ENCODE measurements at regions not wholly inside any gene's neighbourhood (a gene's known extent, or its start where the extent isn't known, plus 50 kb on each side); places are given as distances from the start of the nearest gene placed in this dataset.

DNA sequence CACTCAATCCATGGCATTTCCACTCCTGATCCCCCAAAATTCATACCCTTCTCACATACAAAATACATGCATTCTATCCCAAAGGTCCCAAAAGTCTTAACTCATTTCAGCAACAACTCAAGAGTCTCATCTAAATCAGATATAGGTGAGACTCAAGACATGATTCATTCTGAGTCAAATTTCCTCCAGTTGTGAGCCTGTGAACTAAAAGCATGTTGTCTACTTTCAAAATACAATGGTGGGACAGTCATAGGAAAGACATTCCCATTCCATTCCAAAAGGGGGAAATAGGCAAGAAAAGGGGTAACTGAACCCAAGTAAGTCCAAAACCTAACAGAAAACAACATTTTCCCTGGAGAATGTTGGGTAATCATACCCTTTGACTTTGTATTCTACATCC is 103.3 kb downstream of the C12orf75 start:
- TF ChIP-seq, protein P1, sequence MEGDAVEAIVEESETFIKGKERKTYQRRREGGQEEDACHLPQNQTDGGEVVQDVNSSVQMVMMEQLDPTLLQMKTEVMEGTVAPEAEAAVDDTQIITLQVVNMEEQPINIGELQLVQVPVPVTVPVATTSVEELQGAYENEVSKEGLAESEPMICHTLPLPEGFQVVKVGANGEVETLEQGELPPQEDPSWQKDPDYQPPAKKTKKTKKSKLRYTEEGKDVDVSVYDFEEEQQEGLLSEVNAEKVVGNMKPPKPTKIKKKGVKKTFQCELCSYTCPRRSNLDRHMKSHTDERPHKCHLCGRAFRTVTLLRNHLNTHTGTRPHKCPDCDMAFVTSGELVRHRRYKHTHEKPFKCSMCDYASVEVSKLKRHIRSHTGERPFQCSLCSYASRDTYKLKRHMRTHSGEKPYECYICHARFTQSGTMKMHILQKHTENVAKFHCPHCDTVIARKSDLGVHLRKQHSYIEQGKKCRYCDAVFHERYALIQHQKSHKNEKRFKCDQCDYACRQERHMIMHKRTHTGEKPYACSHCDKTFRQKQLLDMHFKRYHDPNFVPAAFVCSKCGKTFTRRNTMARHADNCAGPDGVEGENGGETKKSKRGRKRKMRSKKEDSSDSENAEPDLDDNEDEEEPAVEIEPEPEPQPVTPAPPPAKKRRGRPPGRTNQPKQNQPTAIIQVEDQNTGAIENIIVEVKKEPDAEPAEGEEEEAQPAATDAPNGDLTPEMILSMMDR (IDR thresholded peaks at IDR 0.05; ENCODE audit: unreplicated experiment) = no peak
- no TSS peak for BruUV-seq (replicated peaks)
- no peak overlapping the region for H3K27ac Mint-ChIP-seq (ENCODE audit: low read depth, unreplicated experiment)
- peak; percentile 44 for DNase-seq (ENCODE audit: unreplicated experiment)
- intact Hi-C loops (cut with micrococcal nuclease) = no loop called here
- H3K36me3 Mint-ChIP-seq (ENCODE audit: insufficient read depth, unreplicated experiment) = peaks cover 7% of the 10 kb centered on the region
- ChIA-PET POLR2A (interaction anchor here (0.8 to 1.1 kb wide), 2 partner anchors 13 to 679 kb away, joined by 3 read pairs; no protein-coding TSS in a partner anchor), CTCF (interaction anchor here (0.6 to 1.1 kb wide), 2 partner anchors 511 to 716 kb away, joined by 4 read pairs; no protein-coding TSS in a partner anchor)
- H3K4me1 Mint-ChIP-seq (ENCODE audit: insufficient read depth, unreplicated experiment) = peaks cover 11% of the 10 kb centered on the region
- no peaks in the 10 kb centered on the region for H3K27me3 Mint-ChIP-seq (ENCODE audit: insufficient read depth, unreplicated experiment)
- H3K9me3 Mint-ChIP-seq (ENCODE audit: unreplicated experiment) = no peaks in the 10 kb centered on the region
- H3K4me3 Mint-ChIP-seq (ENCODE audit: unreplicated experiment) = no peak overlapping the region

DNA sequence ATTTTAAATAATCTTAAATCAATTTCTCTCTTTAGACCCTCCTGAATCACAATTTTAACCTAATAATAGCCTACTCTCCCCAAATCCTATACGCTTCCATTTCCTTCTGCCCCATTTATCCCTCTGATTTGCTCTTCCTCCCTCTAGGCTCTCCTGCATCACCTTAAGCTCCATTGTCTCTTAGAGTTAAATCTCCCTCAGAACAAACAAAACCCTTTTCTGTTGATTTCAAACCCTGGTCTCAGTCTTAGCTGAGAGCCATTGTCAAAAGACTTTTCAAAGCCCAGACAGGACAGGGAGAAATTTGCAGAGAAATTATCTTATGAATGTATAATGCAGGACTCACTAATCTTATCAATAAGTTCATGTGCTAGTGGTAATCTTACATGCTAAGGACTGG is 106.1 kb downstream of the C12orf75 start:
- ChIA-PET POLR2A (interaction anchor here (0.9 kb wide), 1 partner anchor 130 kb away, joined by 3 read pairs; no protein-coding TSS in a partner anchor), CTCF (interaction anchor here (0.6 to 1.1 kb wide), 4 partner anchors 16 to 846 kb away, joined by 3 read pairs; no protein-coding TSS in a partner anchor)
- Mint-ChIP-seq H3K4me3 (ENCODE audit: unreplicated experiment) (no peak overlapping the region), H3K27me3 (ENCODE audit: insufficient read depth, unreplicated experiment) (no peaks in the 10 kb centered on the region), H3K9me3 (ENCODE audit: unreplicated experiment) (no peaks in the 10 kb centered on the region), H3K27ac (ENCODE audit: low read depth, unreplicated experiment) (no peak overlapping the region), H3K4me1 (ENCODE audit: insufficient read depth, unreplicated experiment) (peaks cover 7% of the 10 kb centered on the region), H3K36me3 (ENCODE audit: insufficient read depth, unreplicated experiment) (peaks cover 7% of the 10 kb centered on the region)
- intact Hi-C loops (cut with micrococcal nuclease) = no loop called here
- BruUV-seq (replicated peaks) = no TSS peak
- TF ChIP-seq, protein P1 (IDR thresholded peaks at IDR 0.05; ENCODE audit: unreplicated experiment) = no peak
- no peak for DNase-seq (ENCODE audit: unreplicated experiment)

DNA sequence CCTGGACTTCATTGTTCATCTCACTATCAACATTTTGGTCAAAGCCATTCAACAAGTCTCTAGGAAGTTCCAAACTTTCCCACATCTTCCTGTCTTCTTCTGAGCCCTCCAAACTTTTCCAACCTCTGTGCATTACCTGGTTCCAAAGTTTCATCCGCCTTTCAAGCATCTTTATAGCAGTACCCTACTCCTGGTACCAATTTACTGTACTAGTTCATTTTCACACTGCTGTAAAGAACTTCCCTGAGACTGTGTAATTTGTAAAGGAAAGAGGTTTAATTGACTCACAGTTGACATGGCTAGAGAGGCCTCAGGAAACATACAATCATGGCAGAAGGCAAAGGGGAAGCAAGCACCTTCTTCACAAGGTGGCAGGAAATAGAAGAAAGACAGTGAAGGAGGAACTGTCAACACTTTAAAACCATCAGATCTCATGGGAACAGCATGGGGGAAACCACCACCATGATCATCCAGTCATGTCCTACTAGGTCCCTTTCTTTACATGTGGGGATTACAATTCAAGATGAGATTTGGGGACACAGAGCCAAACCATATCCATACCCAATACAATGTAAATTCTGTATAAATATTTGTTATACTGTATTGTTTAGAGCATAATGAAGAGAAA is 109.7 kb downstream of the C12orf75 start:
- BruUV-seq (replicated peaks) = no TSS peak
- Mint-ChIP-seq H3K36me3 (ENCODE audit: insufficient read depth, unreplicated experiment) (no peaks in the 10 kb centered on the region), H3K4me1 (ENCODE audit: insufficient read depth, unreplicated experiment) (peaks cover 6% of the 10 kb centered on the region), H3K27me3 (ENCODE audit: insufficient read depth, unreplicated experiment) (no peaks in the 10 kb centered on the region), H3K9me3 (ENCODE audit: unreplicated experiment) (no peaks in the 10 kb centered on the region), H3K4me3 (ENCODE audit: unreplicated experiment) (no peak overlapping the region), H3K27ac (ENCODE audit: low read depth, unreplicated experiment) (no peak overlapping the region)
- CTCF ChIA-PET = interaction anchor here (0.6 kb wide), 2 partner anchors 14 to 713 kb away, joined by 3 read pairs; no protein-coding TSS in a partner anchor
- TF ChIP-seq, protein P1 (IDR thresholded peaks at IDR 0.05; ENCODE audit: unreplicated experiment) = no peak
- DNase-seq (ENCODE audit: unreplicated experiment) = no peak
- POLR2A ChIA-PET = no interaction called here
- intact Hi-C loops (cut with micrococcal nuclease) = no loop called here

DNA sequence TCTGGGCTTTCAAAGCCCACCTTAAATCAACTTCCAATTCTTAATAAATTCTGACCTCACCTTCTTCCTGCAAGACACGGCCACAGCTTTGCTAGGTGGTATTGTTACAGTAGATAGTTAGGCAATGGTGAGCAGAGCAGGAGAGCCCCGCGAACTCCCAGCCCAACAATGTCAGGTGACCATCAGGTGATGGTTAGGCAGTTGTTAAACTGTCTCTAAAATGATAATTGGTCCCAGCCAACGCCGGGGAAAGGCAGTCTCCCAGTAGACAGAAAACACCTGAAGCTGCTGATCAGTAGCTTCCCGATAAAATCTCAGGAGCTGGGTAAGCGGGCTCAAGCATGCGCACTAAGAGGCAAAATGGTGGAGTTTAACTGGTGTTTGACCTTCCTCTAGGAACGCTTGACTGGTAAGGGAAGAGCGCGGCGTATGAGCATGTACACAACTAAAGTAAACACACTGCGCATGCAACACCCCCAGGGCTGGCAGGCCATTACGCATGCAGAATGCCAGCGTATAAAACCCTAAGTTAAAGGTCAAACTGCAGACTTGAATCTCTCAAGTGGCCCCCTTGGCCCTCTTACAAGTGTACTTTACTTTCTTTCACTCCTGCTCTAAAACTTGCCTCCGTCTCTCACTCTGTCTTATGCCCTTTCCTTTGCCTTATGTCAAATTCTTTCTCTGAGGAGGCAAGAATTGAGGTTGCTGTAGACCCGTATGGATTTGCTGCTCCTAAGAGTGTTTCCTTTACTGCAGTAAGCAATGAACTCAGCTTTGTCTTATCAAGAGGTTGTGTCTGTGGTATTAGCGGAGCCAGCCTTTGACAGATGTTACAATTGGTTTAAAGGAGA is 113.5 kb downstream of the C12orf75 start:
- intact Hi-C loops (cut with micrococcal nuclease) = no loop called here
- peak overlapping the region; percentile 37 for H3K27ac Mint-ChIP-seq (ENCODE audit: low read depth, unreplicated experiment)
- peaks cover 16% of the 10 kb centered on the region for H3K4me1 Mint-ChIP-seq (ENCODE audit: insufficient read depth, unreplicated experiment)
- no peaks in the 10 kb centered on the region for H3K27me3 Mint-ChIP-seq (ENCODE audit: insufficient read depth, unreplicated experiment)
- ChIA-PET POLR2A (interaction anchor here (0.7 kb wide), 1 partner anchor 130 kb away, joined by 3 read pairs; no protein-coding TSS in a partner anchor), CTCF (interaction anchor here (1.4 kb wide), 1 partner anchor 692 kb away, joined by 5 read pairs; no protein-coding TSS in a partner anchor)
- no peak overlapping the region for H3K4me3 Mint-ChIP-seq (ENCODE audit: unreplicated experiment)
- no peaks in the 10 kb centered on the region for H3K36me3 Mint-ChIP-seq (ENCODE audit: insufficient read depth, unreplicated experiment)
- TF ChIP-seq, protein P1 (IDR thresholded peaks at IDR 0.05; ENCODE audit: unreplicated experiment) = no peak
- H3K9me3 Mint-ChIP-seq (ENCODE audit: unreplicated experiment) = no peaks in the 10 kb centered on the region
- BruUV-seq (replicated peaks) = no TSS peak
- DNase-seq (ENCODE audit: unreplicated experiment) = no peak

All from MCF 10A (cell line).